ENCODE measurements at regions not wholly inside any gene's neighbourhood (a gene's known extent, or its start where the extent isn't known, plus 50 kb on each side); places are given as distances from the start of the nearest gene placed in this dataset.

DNA sequence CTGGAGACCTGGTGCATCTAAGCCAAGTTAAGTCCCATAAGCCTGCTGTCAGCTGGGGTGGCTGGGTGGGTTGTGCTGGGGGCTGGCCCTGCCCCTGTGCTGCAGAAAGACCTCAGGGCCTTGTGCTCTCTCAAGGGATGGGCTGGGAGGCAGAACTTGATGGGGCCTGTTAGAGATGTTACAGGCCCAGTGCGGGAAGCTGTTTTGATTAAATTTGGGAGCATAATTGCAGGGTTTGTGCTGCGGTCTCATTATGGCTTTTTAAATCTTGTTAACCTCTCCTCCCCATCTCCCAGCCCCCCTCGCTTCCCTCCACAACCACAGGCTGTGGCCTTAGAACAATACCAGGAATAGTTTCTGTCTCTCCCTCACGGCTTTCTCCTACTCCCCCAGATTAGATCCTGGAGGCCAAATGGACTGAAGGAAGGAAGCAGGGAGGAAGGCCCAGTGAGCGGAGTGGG is 87.6 kb upstream of the TLE3 start:
- peaks cover 11% of the 10 kb centered on the region for H3K4me1 ChIP-seq (ENCODE audit: control insufficient read depth, low read length)
- no peaks in the 10 kb centered on the region for H3K79me2 ChIP-seq (ENCODE audit: control insufficient read depth, low read length)
- H4K20me1 ChIP-seq (ENCODE audit: control insufficient read depth, insufficient read depth, low read depth, low read length): no peaks in the 10 kb centered on the region
- H3K4me2 ChIP-seq (ENCODE audit: low read length): no peak overlapping the region
- no peaks in the 10 kb centered on the region for H3F3A ChIP-seq (ENCODE audit: control insufficient read depth, insufficient read depth)
- H3K9me2 ChIP-seq (replicated peaks; ENCODE audit: control insufficient read depth, low read length): no peaks in the 10 kb centered on the region
- TF ChIP-seq EZH2phosphoT487 (IDR thresholded peaks at IDR 0.05; ENCODE audit: borderline replicate concordance, low read length): no peak
- TF ChIP-seq, protein P1, sequence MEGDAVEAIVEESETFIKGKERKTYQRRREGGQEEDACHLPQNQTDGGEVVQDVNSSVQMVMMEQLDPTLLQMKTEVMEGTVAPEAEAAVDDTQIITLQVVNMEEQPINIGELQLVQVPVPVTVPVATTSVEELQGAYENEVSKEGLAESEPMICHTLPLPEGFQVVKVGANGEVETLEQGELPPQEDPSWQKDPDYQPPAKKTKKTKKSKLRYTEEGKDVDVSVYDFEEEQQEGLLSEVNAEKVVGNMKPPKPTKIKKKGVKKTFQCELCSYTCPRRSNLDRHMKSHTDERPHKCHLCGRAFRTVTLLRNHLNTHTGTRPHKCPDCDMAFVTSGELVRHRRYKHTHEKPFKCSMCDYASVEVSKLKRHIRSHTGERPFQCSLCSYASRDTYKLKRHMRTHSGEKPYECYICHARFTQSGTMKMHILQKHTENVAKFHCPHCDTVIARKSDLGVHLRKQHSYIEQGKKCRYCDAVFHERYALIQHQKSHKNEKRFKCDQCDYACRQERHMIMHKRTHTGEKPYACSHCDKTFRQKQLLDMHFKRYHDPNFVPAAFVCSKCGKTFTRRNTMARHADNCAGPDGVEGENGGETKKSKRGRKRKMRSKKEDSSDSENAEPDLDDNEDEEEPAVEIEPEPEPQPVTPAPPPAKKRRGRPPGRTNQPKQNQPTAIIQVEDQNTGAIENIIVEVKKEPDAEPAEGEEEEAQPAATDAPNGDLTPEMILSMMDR (IDR thresholded peaks at IDR 0.05; ENCODE audit: low read depth, low read length, poor library complexity, severe bottlenecking): no peak
- H3K4me3 ChIP-seq (ENCODE audit: low read length): no peak overlapping the region
- no peaks in the 10 kb centered on the region for H3K36me3 ChIP-seq (ENCODE audit: control insufficient read depth, low read length)
- H3K9me3 ChIP-seq (ENCODE audit: control insufficient read depth, insufficient read depth, low read length): no peaks in the 10 kb centered on the region
- H3K27me3 ChIP-seq (ENCODE audit: control insufficient read depth, low read length): peaks cover 6% of the 10 kb centered on the region
- H3K27ac ChIP-seq (ENCODE audit: low read depth, low read length): no peak overlapping the region

- Histone ChIP-seq H3K27ac (ENCODE audit: low read depth, low read length) (no peak overlapping the region), H3K4me2 (ENCODE audit: low read length) (no peak overlapping the region), H3K9me3 (ENCODE audit: control insufficient read depth, insufficient read depth, low read length) (no peaks in the 10 kb centered on the region), H3K9me2 (replicated peaks; ENCODE audit: control insufficient read depth, low read length) (no peaks in the 10 kb centered on the region), H3K4me3 (ENCODE audit: low read length) (no peak overlapping the region), H3K79me2 (ENCODE audit: control insufficient read depth, low read length) (no peaks in the 10 kb centered on the region), H3F3A (ENCODE audit: control insufficient read depth, insufficient read depth) (no peaks in the 10 kb centered on the region), H4K20me1 (ENCODE audit: control insufficient read depth, insufficient read depth, low read depth, low read length) (no peaks in the 10 kb centered on the region), H3K36me3 (ENCODE audit: control insufficient read depth, low read length) (no peaks in the 10 kb centered on the region), H3K4me1 (ENCODE audit: control insufficient read depth, low read length) (peaks cover 11% of the 10 kb centered on the region), H3K27me3 (ENCODE audit: control insufficient read depth, low read length) (peaks cover 19% of the 10 kb centered on the region)
- no peak for TF ChIP-seq EZH2phosphoT487 (IDR thresholded peaks at IDR 0.05; ENCODE audit: borderline replicate concordance, low read length)
- TF ChIP-seq, protein P1 (IDR thresholded peaks at IDR 0.05; ENCODE audit: low read depth, low read length, poor library complexity, severe bottlenecking): no peak
These were observed 85.4 kb upstream of the TLE3 start for GRCh38 chr15:70182858-70183695.

- no peaks in the 10 kb centered on the region for H3K36me3 ChIP-seq (ENCODE audit: control insufficient read depth, low read length)
- no peaks in the 10 kb centered on the region for H3K9me2 ChIP-seq (replicated peaks; ENCODE audit: control insufficient read depth, low read length)
- H3K4me3 ChIP-seq (ENCODE audit: low read length): no peak overlapping the region
- H4K20me1 ChIP-seq (ENCODE audit: control insufficient read depth, insufficient read depth, low read depth, low read length): no peaks in the 10 kb centered on the region
- no peak for TF ChIP-seq EZH2phosphoT487 (IDR thresholded peaks at IDR 0.05; ENCODE audit: borderline replicate concordance, low read length)
- TF ChIP-seq, protein P1 (IDR thresholded peaks at IDR 0.05; ENCODE audit: low read depth, low read length, poor library complexity, severe bottlenecking): no peak
- H3K79me2 ChIP-seq (ENCODE audit: control insufficient read depth, low read length): no peaks in the 10 kb centered on the region
- peaks cover 19% of the 10 kb centered on the region for H3K27me3 ChIP-seq (ENCODE audit: control insufficient read depth, low read length)
- H3K27ac ChIP-seq (ENCODE audit: low read depth, low read length): no peak overlapping the region
- H3K9me3 ChIP-seq (ENCODE audit: control insufficient read depth, insufficient read depth, low read length): no peaks in the 10 kb centered on the region
- no peaks in the 10 kb centered on the region for H3F3A ChIP-seq (ENCODE audit: control insufficient read depth, insufficient read depth)
- H3K4me2 ChIP-seq (ENCODE audit: low read length): no peak overlapping the region
- H3K4me1 ChIP-seq (ENCODE audit: control insufficient read depth, low read length): peaks cover 11% of the 10 kb centered on the region
These were observed 84.0 kb upstream of the TLE3 start for GRCh38 chr15:70181626-70182255.
